SK-N-SH treated with all-trans-retinoic acid at 6 μM for 48 hours (cell line): ENCODE measurements at regions not wholly inside any gene's neighbourhood (a gene's known extent, or its start where the extent isn't known, plus 50 kb on each side); places are given as distances from the start of the nearest gene placed in this dataset.

Source experiments
- ATAC-seq: fragments of 200-7000 bp; cut with Tn5 transposase; 3 replicates; pipeline ENCODE4 v1.9.1; 2020; ENCODE audit warnings: mild to moderate bottlenecking, moderate library complexity
- ARNTL ChIP-seq: fragments of 450-650 bp; formaldehyde crosslinking; IDR thresholded peaks from 2 replicates; pipeline ENCODE4 v1.5.0; 2020; ENCODE audit warnings: low read depth, mild to moderate bottlenecking, moderate library complexity, borderline replicate concordance
- BACH2 ChIP-seq: fragments of 250-450 bp; sonication (Bioruptor Pico); IDR thresholded peaks from 2 replicates; pipeline ENCODE4 v1.9.0; 2021; ENCODE audit warnings: mild to moderate bottlenecking, borderline replicate concordance
- CSDC2 ChIP-seq: fragments of 250-450 bp; sonication (Bioruptor Pico); IDR thresholded peaks from 2 replicates; pipeline ENCODE4 v1.5.0; 2020; ENCODE audit warnings: mild to moderate bottlenecking, moderate library complexity
- ESRRG ChIP-seq: fragments of 250-450 bp; sonication (Bioruptor Pico); IDR thresholded peaks from 2 replicates; pipeline ENCODE4 v1.6.1; 2021; ENCODE audit warnings: mild to moderate bottlenecking
- GLIS3 ChIP-seq: fragments of 250-450 bp; sonication (Bioruptor Pico); IDR thresholded peaks from 2 replicates; pipeline ENCODE4 v1.5.0; 2020; ENCODE audit warnings: mild to moderate bottlenecking, moderate library complexity
- ISL1 ChIP-seq: fragments of 250-450 bp; sonication (Bioruptor Pico); IDR thresholded peaks from 2 replicates; pipeline ENCODE4 v2.1.2; 2022; ENCODE audit warnings: mild to moderate bottlenecking, moderate library complexity
- OSR1 ChIP-seq: fragments of 250-450 bp; sonication (Bioruptor Pico); IDR thresholded peaks from 2 replicates; pipeline ENCODE4 v1.8.0; 2022; ENCODE audit warnings: moderate library complexity, mild to moderate bottlenecking, inconsistent platforms
- SNAI2 ChIP-seq: fragments of 250-450 bp; sonication (Bioruptor Pico); IDR thresholded peaks from 2 replicates; pipeline ENCODE4 v1.5.0; 2020; ENCODE audit warnings: mild to moderate bottlenecking, moderate library complexity
- TOX ChIP-seq: fragments of 250-450 bp; sonication (Bioruptor Pico); IDR thresholded peaks from 2 replicates; pipeline ENCODE4 v1.8.0; 2021; ENCODE audit warnings: mild to moderate bottlenecking, moderate library complexity, borderline replicate concordance
- TSHZ2 ChIP-seq: fragments of 250-450 bp; sonication (Bioruptor Pico); IDR thresholded peaks from 2 replicates; pipeline ENCODE4 v1.5.0; 2020; ENCODE audit warnings: mild to moderate bottlenecking, moderate library complexity
- ZFP3 ChIP-seq: fragments of 250-450 bp; sonication (Bioruptor Pico); IDR thresholded peaks from 2 replicates; pipeline ENCODE4 v1.5.0; 2020; ENCODE audit warnings: mild to moderate bottlenecking, moderate library complexity
- ZFP30 ChIP-seq: fragments of 450-650 bp; formaldehyde crosslinking; IDR thresholded peaks from 2 replicates; pipeline ENCODE4 v1.5.0; 2022; ENCODE audit warnings: mild to moderate bottlenecking, moderate library complexity
- ZNF565 ChIP-seq: fragments of 450-650 bp; formaldehyde crosslinking; conservative IDR thresholded peaks from 2 replicates; pipeline ENCODE4 v1.5.0; 2020; ENCODE audit warnings: low read depth, mild to moderate bottlenecking, moderate library complexity
- ZNF70 ChIP-seq: fragments of 450-650 bp; formaldehyde crosslinking; IDR thresholded peaks from 2 replicates; pipeline ENCODE4 v1.5.0; 2020; ENCODE audit warnings: mild to moderate bottlenecking, moderate library complexity
- ZNF8 ChIP-seq: fragments of 450-650 bp; formaldehyde crosslinking; IDR thresholded peaks from 2 replicates; pipeline ENCODE4 v1.5.0; 2020; ENCODE audit warnings: mild to moderate bottlenecking, moderate library complexity
- TF ChIP-seq, protein P1 (sequence below): fragments of 250-450 bp; sonication (Bioruptor Pico); IDR thresholded peaks from 2 replicates; pipeline ENCODE4 v1.8.0; 2021; ENCODE audit warnings: low read depth, mild to moderate bottlenecking, moderate library complexity, borderline replicate concordance
- TF ChIP-seq, protein P2 (sequence below): fragments of 250-450 bp; sonication (Bioruptor Pico); IDR thresholded peaks from 2 replicates; pipeline ENCODE4 v1.8.0; 2020; ENCODE audit warnings: mild to moderate bottlenecking, moderate library complexity, borderline replicate concordance
- TF ChIP-seq, protein P3 (sequence below): fragments of 250-450 bp; sonication (Bioruptor Pico); IDR thresholded peaks from 2 replicates; pipeline ENCODE4 v1.5.1; 2021; ENCODE audit warnings: mild to moderate bottlenecking, moderate library complexity
- TF ChIP-seq, protein P4 (sequence below): fragments of 250-450 bp; sonication (Bioruptor Pico); IDR thresholded peaks from 2 replicates; pipeline ENCODE4 v1.5.1; 2020; ENCODE audit warnings: low read depth, mild to moderate bottlenecking, moderate library complexity

GRCh38 chr6:82045965-82046756 lies 201.4 kb downstream of the IBTK start:
- TF ChIP-seq ZNF70 (CRISPR knock-in tag) = no peak
- no peak for TF ChIP-seq GLIS3 (CRISPR knock-in tag)
- TF ChIP-seq ZNF8 (CRISPR knock-in tag) = no peak
- no peak for TF ChIP-seq ESRRG (CRISPR knock-in tag)
- TF ChIP-seq, protein P1, sequence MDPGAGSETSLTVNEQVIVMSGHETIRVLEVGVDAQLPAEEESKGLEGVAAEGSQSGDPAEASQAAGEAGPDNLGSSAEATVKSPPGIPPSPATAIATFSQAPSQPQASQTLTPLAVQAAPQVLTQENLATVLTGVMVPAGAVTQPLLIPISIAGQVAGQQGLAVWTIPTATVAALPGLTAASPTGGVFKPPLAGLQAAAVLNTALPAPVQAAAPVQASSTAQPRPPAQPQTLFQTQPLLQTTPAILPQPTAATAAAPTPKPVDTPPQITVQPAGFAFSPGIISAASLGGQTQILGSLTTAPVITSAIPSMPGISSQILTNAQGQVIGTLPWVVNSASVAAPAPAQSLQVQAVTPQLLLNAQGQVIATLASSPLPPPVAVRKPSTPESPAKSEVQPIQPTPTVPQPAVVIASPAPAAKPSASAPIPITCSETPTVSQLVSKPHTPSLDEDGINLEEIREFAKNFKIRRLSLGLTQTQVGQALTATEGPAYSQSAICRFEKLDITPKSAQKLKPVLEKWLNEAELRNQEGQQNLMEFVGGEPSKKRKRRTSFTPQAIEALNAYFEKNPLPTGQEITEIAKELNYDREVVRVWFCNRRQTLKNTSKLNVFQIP (CRISPR knock-in tag) = no peak
- no peak for TF ChIP-seq ZNF565 (CRISPR knock-in tag)
- no peak for TF ChIP-seq BACH2 (CRISPR knock-in tag)
- no peak for TF ChIP-seq SNAI2 (CRISPR knock-in tag)
- TF ChIP-seq ARNTL (CRISPR knock-in tag) = no peak
- TF ChIP-seq ISL1 (CRISPR knock-in tag) = no peak
- no peak for TF ChIP-seq ZFP30 (CRISPR knock-in tag)
- TF ChIP-seq ZFP3 (CRISPR knock-in tag) = no peak
- TF ChIP-seq, protein P2, sequence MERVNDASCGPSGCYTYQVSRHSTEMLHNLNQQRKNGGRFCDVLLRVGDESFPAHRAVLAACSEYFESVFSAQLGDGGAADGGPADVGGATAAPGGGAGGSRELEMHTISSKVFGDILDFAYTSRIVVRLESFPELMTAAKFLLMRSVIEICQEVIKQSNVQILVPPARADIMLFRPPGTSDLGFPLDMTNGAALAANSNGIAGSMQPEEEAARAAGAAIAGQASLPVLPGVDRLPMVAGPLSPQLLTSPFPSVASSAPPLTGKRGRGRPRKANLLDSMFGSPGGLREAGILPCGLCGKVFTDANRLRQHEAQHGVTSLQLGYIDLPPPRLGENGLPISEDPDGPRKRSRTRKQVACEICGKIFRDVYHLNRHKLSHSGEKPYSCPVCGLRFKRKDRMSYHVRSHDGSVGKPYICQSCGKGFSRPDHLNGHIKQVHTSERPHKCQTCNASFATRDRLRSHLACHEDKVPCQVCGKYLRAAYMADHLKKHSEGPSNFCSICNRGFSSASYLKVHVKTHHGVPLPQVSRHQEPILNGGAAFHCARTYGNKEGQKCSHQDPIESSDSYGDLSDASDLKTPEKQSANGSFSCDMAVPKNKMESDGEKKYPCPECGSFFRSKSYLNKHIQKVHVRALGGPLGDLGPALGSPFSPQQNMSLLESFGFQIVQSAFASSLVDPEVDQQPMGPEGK (CRISPR knock-in tag) = no peak
- TF ChIP-seq, protein P3, sequence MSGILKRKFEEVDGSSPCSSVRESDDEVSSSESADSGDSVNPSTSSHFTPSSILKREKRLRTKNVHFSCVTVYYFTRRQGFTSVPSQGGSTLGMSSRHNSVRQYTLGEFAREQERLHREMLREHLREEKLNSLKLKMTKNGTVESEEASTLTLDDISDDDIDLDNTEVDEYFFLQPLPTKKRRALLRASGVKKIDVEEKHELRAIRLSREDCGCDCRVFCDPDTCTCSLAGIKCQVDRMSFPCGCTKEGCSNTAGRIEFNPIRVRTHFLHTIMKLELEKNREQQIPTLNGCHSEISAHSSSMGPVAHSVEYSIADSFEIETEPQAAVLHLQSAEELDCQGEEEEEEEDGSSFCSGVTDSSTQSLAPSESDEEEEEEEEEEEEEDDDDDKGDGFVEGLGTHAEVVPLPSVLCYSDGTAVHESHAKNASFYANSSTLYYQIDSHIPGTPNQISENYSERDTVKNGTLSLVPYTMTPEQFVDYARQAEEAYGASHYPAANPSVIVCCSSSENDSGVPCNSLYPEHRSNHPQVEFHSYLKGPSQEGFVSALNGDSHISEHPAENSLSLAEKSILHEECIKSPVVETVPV (CRISPR knock-in tag) = no peak
- TF ChIP-seq, protein P4, sequence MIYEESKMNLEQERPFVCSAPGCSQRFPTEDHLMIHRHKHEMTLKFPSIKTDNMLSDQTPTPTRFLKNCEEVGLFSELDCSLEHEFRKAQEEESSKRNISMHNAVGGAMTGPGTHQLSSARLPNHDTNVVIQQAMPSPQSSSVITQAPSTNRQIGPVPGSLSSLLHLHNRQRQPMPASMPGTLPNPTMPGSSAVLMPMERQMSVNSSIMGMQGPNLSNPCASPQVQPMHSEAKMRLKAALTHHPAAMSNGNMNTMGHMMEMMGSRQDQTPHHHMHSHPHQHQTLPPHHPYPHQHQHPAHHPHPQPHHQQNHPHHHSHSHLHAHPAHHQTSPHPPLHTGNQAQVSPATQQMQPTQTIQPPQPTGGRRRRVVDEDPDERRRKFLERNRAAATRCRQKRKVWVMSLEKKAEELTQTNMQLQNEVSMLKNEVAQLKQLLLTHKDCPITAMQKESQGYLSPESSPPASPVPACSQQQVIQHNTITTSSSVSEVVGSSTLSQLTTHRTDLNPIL = no peak
- ATAC-seq = no peak

DNA sequence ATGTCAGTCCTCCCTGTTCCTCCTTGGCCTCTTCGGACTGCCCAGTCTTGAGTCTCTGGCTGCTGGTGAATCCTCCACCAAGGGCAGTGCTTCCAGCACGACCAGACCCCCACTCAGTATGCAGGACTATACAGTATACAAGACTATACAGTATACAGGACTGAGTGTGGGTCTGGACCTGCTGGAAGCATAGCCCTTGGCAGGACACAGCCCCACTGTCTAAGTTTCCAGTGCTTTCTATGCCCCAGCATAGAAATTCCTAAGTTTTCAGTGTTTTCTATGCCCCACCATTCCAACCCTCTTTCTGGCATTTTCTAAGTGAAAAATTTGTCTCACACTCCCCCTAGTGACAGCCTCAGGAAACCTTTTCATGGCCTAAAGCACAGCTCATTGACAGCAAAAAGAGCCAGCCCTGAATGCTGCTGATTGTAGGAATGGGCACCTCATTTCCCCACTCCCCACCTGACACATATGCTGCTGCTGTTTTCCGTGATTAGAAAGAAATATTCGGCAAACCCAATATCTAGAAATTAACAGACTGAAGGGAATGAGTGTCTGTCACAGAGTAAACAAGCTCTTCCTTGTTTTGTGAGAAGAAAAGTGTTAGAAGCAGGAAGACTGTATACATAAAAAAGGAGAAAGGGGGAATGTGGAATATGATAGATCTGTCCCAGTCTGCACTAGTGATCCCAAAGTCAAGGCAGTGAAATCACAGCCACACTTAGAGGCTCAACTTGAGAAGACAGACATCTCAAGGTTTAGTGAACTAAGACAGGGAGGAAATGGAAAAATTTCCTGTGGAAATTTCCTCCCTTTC lies 206.9 kb downstream of the IBTK start:
- peak; percentile 99 for ATAC-seq

More for the DNA sequence above, 206.9 kb downstream of the IBTK start:
- TF ChIP-seq CSDC2 (CRISPR knock-in tag) = no peak
- TF ChIP-seq ZNF565 (CRISPR knock-in tag) = no peak
- no peak for TF ChIP-seq OSR1 (CRISPR knock-in tag)
- no peak for TF ChIP-seq TOX
- TF ChIP-seq, protein P3 (CRISPR knock-in tag) = no peak
- no peak for TF ChIP-seq ZNF70 (CRISPR knock-in tag)
- no peak for TF ChIP-seq TSHZ2 (CRISPR knock-in tag)
